GM18861 (cell line): ENCODE measurements at regions not wholly inside any gene's neighbourhood (a gene's known extent, or its start where the extent isn't known, plus 50 kb on each side); places are given as distances from the start of the nearest gene placed in this dataset.

Experiments
- ATAC-seq: cut with Tn5 transposase; IDR thresholded peaks from one replicate; pipeline ENCODE4 v1.9.1; 2021; ENCODE audit not compliant: unreplicated experiment

DNA sequence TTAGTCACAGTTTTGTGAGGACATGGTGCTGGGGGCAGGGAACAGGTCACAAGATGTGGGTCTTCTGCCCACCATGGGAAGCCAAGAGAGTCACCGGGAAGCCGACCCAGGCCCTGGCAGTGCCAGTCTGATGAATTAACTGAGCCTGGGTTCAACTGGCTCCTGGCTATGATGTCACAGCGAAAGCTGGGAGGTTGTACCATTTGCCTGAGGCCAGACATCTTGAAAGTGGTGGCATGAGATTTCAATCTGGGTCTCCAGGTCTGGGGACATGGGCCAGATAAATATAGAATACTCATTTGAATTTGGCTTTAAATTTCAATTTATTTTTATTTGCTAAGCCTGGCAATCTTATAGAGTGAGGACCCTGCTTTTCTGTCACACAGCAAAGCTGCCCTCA is 280.9 kb downstream of the NSG2 start:
- ATAC-seq, result no peak

DNA sequence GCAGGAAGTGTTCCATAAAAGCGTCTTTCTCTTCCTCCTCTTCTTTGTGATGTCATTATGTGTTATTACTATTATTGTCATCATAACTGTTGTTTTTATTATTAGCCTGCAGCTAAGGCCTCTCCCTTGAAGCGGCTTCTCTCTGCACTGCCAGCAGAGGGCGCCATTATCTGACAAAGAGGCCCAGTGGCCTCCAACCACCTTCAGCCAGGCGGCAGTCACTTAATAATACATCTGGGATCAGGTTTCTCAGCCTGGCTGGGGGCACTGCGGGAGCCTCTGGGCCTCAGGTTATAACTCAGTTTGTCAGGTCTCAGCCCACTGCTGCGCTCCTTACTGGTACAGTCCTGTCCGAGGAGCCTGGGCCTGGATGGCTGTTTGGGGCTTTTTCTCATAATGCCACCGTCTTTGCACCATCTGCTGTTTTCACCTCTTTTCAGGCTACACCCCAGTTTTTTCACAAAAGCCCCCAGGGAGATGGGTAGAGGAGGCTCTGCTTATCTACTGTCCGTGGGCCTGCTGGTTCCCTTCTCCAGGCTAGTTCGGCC is 281.9 kb downstream of the NSG2 start:
- no peak for ATAC-seq

DNA sequence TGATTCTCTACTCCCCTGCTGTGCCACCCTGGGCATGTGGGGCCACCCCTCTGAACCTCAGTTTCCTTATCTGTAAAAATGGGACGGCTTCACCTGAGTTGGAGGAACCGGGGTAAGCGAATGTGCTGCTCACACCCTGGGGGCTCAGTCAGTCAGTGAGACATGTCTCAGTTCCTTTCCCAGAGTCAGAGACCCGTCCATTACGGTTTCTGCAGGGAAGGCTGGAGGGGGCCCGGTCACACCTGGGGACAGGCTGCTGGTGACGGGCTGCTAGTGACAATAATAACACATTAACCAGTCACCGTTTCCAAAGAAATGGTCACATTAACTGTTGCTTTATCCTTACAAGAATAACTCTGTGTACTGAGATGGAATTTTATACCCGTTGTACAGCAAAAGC is 282.4 kb downstream of the NSG2 start:
- ATAC-seq, result no peak

DNA sequence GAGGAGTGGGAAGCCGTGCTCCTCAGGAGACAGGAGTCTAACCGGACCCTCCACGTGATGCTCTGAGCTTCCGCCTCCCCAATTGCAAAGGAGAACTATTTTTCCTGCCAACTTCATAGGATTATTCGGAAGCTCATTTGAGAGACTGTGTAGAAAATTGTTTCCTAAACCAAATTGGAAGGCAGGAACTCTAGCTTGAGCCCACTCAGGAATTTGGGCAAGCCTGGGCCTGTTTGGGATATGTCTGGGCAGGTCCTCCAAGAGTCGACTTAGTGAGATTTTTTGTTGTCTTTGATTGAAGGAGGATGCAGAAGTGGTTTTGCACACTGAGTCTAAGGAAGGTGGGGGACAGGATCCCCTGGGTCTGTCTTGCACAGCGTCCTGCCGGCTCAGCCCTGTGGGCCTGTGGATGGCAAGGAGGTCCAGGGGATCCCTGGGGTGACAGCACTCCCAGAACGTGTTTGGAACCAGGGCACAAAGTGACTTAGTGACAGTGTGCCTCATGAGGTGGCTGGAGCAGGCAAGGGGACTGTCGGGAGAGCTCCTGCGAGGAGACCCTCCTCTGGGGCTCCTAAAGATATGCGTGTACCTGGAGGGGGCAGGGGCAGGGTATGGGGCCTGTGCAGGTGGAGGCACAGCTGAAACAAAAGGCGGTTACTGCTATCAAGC is 283.3 kb downstream of the NSG2 start:
- no peak for ATAC-seq

DNA sequence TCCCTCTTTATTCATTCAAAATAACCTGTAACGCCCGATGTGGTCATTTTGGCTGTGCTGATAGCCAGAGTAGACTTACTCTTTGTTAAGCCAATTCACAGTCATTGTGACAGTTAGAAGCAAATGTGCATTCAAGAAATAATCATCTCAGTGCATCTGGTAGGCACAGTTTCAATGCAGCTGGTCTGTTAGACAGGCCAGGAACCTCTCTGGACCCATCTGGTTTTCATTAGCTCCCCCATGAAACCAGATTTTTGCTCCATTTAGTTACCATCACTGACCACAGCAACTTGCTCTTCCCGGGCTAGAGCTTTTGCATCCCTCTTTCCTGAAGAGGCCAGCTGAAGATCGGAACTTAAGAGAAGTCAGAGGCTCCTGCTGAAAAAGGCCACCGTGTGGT is 284.2 kb downstream of the NSG2 start:
- ATAC-seq, result no peak

DNA sequence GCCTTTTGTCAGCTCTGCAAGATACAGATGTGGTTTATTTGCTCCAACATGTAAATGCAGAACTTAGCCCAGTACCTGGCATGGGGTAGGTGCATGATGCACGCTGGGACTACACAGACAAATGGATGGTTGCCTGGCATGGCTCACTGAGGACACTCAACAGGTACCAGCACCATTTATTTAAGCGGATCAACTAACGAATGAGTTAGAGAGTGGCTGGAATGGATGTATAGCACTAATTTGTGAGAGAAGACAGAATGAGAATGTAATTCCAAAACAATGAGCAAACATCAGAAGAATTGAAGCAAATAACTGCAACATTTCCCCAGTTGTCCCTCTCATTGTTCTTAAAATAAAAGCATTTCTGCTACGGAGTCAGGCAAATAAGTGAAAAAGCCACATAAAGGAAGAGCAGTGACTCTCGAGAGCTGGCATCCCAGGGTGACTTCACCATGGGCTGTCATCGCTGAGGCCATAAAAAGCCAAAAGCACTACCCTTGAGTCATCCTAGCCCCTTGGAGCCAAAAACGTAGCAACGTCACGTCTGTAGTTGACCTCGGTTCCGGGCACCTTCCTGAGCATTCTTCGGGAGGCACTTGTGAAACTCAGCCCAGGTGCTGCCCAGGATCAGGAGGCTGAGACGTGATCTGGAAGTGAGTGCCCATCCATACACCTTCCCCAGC is 290.3 kb downstream of the NSG2 start:
- no peak for ATAC-seq

DNA sequence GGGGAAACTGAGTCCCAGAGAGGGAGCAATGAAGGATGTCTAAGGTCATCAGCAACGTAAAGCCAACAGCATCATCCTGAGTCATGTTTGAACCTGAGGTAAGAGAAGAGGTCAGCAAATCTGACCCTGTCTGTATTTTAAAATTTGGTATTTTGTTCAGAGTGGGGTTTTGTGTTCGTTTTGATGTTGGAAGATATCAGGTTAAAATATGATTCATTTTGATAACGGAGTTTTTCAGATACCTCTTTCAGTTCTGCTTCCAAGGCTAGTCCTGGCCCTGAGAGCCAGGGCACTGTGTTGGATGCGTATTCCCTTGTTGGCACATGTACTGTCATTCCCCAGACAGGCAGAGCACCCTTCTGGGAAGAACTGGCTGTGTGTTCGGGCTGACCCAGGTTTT is 291.0 kb downstream of the NSG2 start:
- ATAC-seq, result no peak

DNA sequence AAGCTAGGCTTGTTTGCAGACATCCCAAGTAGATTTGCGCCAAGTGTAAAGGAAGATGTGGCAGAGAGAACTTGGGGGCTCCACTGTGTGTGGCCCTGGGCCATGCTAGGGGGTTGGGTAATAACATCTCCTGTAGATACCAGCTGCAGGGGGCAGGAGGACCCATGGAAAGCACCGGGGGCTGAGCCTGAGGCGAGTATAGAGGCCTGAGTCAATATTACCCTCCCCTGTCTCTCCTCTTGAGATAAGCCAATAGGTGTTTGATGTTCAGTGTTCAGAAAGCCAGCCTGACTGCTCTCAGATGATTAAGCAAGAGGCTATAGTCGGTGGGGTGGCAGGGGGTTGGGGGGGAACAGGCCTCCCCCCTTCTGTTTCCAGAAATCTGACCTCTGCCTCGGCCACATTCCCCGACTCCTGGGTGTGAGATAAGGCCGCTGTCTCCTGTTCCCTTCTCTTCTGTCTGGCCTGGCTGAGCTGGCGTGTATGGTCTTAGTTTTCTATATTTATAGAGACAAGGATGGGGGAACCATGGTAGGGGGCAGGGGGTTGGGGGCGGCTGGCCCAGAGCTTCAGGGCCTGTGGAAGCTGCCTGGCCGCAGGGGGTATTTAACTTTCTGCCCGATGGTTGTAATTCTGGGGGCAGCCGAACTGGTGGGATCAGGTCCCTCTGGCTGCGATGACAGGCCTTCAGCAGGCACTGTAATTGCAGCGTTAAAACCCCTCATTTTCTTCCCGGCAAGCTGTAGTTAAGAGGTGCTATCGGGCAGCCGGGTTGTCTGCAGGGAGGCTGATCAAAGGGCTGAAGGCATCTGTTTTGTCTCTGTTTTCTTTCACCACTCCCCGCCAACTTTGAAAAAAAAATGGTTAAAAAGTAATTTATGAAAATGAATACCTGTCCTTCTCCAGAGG is 292.0 kb downstream of the NSG2 start:
- no peak for ATAC-seq

DNA sequence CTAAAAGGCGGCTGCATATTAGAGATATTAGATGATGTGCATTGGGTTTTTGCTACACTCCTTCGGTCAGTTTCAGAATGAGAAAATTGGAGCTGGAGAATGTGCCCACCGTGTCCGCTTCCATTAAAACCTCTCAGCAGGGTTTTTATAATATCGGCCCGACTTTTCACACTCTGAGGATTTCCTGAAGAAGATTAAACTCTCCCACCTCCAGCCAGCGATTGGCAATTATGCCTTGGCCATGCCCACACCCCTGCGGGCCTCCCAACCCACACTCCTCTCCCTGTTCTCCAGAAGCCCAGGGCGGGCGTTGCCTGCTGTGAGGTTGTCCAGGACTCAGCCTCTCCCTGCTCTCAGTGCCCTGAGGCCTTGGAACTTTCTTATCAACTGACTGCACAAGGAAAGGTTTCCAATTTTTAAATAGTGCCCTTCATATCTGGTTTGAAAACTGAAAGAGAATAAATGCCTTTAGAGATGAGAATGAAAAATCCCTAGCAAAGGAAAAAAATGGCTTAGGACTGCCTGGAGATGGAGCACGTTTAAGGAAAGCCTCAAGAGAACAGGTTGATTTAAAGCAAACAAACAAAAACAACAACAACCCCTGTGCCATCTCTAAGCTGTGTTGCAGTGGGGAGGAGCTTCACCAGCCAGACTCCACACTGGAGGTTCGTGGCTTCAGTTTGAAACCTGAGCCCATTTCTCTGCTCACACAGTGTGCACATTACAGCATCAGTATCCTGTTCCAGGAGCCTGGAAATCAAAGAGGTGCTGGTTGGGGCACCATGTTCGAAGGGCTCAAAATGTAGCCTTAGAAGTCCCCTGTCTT is 292.9 kb downstream of the NSG2 start:
- no peak for ATAC-seq

DNA sequence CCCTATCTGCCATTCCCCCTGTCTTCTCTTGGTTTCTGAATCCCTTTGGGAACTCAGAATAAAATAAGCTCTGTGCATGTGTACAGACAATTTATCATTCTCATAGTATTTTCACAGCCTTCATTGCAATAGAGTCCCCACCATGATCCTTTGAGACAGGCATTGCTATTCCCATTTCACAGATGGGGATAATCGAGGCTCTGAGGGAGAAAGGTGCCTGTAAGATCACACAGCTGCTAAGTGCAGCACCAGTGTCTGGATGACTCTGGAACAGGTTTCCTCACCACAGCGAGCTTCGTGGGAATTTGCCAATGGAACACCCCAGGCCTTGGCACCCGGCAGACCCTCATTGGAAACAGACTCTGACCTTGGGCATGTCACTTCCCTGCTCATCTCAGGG is 293.6 kb downstream of the NSG2 start:
- ATAC-seq, result no peak

DNA sequence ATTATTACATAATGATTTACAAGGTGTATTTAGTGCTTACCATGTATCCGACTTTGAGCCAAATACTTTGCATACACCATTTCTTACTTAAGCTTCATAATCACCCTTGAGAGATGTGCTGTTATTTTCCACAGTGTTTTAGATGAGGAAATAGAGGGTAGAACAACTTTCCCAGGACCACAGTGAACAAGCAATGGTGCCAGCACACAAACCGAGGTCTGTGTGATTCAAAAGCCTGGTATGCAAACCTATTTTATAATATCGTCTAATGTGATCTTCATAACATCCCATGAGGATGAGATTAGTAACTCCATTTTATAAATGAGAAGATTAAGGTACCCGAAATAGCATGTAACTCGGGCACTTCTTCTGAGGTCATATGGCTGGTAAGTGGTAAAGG is 294.7 kb downstream of the NSG2 start:
- no peak for ATAC-seq

DNA sequence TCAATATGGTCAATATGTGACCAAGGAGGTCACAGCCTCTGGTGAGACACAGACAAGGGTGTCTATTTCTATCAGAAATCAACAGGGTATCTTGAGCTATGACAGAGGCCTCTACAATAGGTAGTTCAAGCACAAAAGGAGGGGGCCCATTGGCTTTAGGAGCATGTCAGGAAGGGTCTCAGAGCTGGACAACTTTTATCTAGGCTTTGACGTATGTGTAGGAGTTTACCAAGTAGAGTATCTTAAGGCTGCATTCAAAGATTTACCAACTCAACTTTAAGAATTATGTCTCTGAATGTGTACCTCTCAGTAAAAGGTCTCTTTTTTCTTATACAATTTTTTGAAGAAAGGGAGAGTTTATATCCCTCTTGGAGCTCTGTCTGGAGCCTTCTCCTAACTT is 297.2 kb downstream of the NSG2 start:
- no peak for ATAC-seq

DNA sequence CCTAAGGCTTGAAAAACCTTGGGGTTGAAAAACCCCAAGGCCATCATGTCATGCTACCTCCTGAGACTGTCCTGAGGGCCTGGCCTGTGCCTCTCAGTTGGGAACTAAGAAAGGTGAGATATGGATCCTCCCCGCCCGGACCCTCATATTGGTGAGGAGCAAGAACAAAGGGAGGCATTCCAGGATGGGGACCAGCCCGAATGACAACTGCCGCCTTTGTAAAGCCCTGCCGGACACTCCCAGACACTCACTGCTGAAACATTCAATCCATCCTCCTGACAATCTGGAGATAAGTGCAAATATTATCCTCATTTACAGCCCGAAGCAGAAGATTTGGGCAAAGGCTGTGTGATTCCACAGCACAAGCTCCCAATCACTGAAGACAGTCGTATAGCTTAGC is 298.3 kb downstream of the NSG2 start:
- ATAC-seq, result no peak

DNA sequence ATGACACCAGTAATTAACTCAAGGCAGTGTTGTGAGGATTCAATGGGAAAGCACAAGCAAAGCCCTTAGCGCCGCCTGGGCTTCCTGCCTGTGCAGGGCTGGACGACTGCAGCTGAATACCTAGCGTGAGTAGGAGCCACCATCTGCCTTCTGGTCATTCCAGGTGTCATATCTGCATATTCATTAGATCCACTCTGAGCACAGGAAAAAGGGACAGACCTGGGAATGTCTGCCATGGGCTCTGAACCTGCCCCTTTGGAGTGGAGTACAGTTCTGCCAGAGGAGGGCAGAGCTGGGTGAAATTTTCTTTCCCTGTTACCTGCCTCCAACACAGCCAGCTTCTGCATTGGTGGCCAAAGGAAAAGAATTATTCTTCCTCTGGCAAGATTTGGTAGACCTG is 298.8 kb downstream of the NSG2 start:
- ATAC-seq, result no peak

DNA sequence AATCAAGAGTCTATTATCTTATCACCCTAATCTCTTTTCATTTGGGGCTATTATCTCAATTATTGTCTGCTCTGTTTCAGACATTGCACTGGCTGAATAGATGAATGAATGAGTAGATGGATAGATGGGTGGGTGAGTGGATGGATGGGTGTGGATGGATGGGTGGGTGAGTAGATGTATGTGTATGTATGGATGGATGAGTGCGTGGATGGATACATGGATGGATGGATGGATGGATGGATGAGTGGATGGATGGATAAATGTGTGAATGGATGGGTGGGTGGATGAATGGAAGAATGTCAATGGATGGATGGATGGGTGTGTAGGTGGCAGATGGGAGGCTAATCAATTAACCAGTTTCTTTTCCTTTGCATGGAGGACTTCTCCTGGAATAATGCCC is 301.7 kb downstream of the NSG2 start:
- no peak for ATAC-seq

DNA sequence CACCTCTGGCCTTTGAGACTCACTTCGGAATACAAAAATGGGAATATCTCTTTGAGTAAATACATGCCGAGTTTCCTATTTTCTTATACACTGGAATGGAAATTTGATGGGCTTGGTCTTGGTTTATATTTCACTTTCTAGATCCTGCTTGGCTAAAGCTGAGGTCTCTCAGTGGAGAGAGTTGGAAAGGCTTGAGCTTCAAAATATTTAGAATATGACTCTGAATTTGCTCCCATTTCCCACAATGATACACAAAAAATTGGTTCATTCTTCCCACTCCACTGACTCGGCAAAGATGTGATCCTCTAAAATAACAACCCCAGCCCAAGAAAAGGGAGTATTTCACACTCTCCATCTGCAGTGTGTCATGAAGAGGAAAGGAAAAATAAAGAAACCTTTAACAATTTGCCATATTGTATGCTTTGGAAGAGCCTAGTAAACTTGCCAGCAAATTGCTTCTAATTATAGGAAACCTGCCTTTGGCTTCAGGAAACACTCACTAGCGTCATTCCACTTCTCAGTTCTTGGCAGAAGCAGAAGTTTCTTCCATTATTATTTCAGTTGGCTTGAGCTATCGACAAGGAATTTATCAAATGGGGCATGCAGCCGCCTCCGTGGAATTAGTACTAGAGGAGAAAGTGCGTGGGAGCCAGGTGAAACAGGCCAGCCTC is 302.9 kb downstream of the NSG2 start:
- no peak for ATAC-seq

DNA sequence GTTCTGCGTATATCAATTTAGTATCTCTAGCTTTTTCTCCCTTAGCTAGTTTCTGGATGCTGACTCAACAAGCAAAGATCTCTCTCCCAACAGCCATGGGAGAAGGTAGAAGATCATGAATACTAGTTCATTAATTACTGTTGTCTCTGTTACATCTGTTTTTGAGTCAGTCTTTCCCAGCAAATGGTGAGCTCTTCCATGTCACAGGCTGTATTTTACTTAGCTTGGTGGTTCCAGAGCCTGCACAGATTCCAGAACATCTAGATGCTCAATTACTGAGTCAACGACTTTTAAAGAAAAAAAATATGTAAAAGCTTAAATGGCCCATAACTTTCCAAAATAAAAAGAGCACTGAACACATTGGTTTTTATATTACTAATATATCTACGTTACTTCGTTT is 307.2 kb downstream of the NSG2 start:
- no peak for ATAC-seq

DNA sequence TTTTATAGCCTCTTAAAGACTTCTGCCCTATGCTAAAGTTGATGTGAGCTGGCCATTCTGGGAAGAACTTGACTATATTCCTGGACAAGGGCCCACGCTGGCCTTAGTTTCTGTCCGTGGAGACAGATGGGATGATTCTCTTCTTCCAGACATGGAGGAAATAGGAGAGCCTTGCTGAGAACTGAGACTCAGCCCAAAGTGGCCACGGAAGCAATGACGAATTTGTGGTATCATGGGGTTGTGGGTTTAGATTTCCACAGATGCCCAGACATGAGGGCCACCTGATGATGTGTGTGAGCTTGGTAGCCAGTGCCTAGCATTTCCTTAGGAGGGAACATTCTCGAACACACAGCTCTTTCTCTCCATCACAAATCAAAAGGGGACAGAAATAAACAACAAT is 309.1 kb downstream of the NSG2 start:
- no peak for ATAC-seq

DNA sequence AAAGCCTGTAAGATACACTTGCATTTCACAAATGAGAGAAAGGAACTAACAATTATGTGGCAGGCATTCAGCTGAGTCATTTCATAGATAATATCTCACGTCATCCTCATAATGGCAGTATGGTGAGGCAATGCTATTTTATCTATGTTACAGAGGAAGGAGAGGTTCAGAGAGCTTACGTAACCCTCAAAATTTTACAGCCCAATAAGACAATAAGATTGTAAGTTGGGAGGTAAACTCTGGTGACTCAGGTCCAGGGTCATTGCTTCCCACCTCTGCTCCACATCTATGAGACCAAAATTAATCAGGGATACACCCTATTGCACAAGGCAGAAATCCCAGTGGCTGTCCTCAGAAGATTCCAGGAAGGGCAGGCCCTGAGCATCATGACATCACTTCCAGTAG is 309.7 kb downstream of the NSG2 start:
- ATAC-seq, result no peak

DNA sequence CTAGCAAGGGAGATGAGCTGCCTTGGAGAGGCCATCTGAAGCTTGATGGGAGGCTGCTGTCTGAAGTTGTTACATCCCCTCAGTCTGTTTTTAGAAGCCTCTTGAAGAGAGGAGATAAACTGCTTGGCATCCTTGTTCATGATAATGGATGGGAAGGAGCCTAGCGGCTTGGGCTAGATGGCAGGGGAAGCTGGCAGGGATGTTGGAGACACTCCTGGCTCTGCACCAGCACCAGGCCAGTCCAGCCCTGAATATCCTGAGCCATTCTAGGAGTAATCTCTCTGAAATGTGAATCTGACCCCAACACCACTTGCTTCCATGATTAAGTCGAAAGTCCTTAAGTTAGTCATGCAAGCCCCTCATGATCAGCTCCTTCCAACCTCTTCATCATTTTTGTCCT is 310.5 kb downstream of the NSG2 start:
- no peak for ATAC-seq
